ENCODE measurements at regions not wholly inside any gene's neighbourhood (a gene's known extent, or its start where the extent isn't known, plus 50 kb on each side); places are given as distances from the start of the nearest gene placed in this dataset.
"Not testable (repeated sequence)": the region's sequence is repeated elsewhere in the genome, so short reads cannot be mapped to it uniquely, and the experiment has no call there.

- Mint-ChIP-seq H3K9me3 (peaks cover 0 to 25% (median 12%) of the 10 kb centered on the region in 7 donors), H3K27me3 (peaks cover 4 to 34% (median 17%) of the 10 kb centered on the region in 3 donors)
- H3K4me3 Mint-ChIP-seq; ATAC-seq (ENCODE audit: low read depth in 2 of 2); H3K27ac Mint-ChIP-seq; H3K4me1 Mint-ChIP-seq; H3K36me3 Mint-ChIP-seq; DNase-seq: not testable (repeated sequence)
Measured at GRCh38 chr2:114018464-114018863, 128.6 kb downstream of the ACTR3 start.

- H3K4me3 Mint-ChIP-seq: no peak overlapping the region
- no peak overlapping the region for H3K27ac Mint-ChIP-seq
- peaks cover 0 to 23% (median 8%) of the 10 kb centered on the region in 7 donors for H3K9me3 Mint-ChIP-seq
- peaks cover 4 to 32% (median 17%) of the 10 kb centered on the region in 3 donors for H3K27me3 Mint-ChIP-seq
- H3K4me1 Mint-ChIP-seq: no peaks in the 10 kb centered on the region
- ATAC-seq (ENCODE audit: low read depth in 2 of 2) (no peak), DNase-seq (no peak)
- peaks cover 0 to 9% of the 10 kb centered on the region in 2 donors for H3K36me3 Mint-ChIP-seq
Measured at GRCh38 chr2:114020668-114021067, 130.8 kb downstream of the ACTR3 start.

- Mint-ChIP-seq H3K9me3 (peaks cover 0 to 15% (median 3%) of the 10 kb centered on the region in 7 donors), H3K36me3 (peaks cover 0 to 9% of the 10 kb centered on the region in 2 donors), H3K27me3 (peaks cover 8 to 26% (median 17%) of the 10 kb centered on the region in 3 donors), H3K4me3 (no peak overlapping the region), H3K27ac (no peak overlapping the region), H3K4me1 (no peaks in the 10 kb centered on the region)
- ATAC-seq (ENCODE audit: low read depth in 2 of 2) (no peak), DNase-seq (no peak)
Measured at GRCh38 chr2:114022360-114023085, 132.6 kb downstream of the ACTR3 start.

DNA sequence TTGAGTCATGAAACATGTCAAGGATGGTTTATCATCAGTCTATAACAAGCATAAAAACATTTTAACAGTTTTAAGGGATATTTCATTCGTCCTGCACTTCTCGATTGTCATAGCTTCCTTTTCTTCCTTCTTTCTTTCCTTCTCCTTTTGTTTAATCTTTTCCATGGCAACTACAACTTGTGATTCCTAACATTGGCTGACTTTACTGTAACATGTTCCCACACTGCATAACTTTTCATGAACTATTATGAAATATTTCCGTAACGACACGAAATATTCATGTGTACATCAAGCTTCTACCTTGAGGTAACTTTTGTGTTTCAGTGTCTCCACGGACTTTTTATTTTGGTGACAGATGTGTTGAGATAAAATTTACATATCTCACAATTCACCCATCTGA is 134.4 kb downstream of the ACTR3 start:
- Mint-ChIP-seq H3K4me3 (no peak overlapping the region), H3K27ac (no peak overlapping the region), H3K9me3 (peaks cover 3 to 23% (median 5%) of the 10 kb centered on the region in 7 donors), H3K4me1 (no peaks in the 10 kb centered on the region), H3K36me3 (peaks cover 0 to 9% of the 10 kb centered on the region in 2 donors), H3K27me3 (peaks cover 16 to 27% (median 17%) of the 10 kb centered on the region in 3 donors)
- ATAC-seq (ENCODE audit: low read depth in 2 of 2): no peak
- DNase-seq: no peak

GRCh38 chr2:114025030-114025429 is 135.1 kb downstream of the ACTR3 start:
- H3K9me3 Mint-ChIP-seq: peaks cover 3 to 23% (median 5%) of the 10 kb centered on the region in 7 donors
- H3K36me3 Mint-ChIP-seq: peaks cover 0 to 9% of the 10 kb centered on the region in 2 donors
- no peaks in the 10 kb centered on the region for H3K4me1 Mint-ChIP-seq
- DNase-seq (no peak), ATAC-seq (ENCODE audit: low read depth in 2 of 2) (no peak)
- H3K4me3 Mint-ChIP-seq: no peak overlapping the region
- peaks cover 16 to 26% (median 17%) of the 10 kb centered on the region in 3 donors for H3K27me3 Mint-ChIP-seq
- no peak overlapping the region for H3K27ac Mint-ChIP-seq

DNA sequence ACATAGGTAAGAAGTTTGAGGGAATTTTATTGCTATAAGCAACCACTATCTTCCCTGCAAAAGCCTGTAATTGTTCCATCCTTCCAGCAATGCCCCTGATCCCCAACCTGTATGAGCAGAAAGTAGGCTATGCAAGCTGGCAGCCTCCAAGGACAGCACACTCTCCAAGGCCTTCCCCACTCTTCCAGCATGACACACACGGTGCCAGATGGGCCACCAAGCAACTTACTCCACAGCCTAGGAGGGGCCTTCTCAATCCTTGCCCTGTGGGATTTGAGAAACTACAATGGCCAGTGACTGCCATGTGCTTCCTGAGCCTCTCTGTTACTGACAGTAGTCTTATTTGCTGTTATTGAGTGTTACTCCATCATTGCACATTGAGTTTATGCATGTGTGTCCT is 137.5 kb downstream of the ACTR3 start:
- H3K4me1 Mint-ChIP-seq: no peaks in the 10 kb centered on the region
- peaks cover 10 to 17% (median 16%) of the 10 kb centered on the region in 3 donors for H3K27me3 Mint-ChIP-seq
- no peak for DNase-seq
- no peaks in the 10 kb centered on the region for H3K36me3 Mint-ChIP-seq
- no peak overlapping the region for H3K27ac Mint-ChIP-seq
- H3K9me3 Mint-ChIP-seq: peaks cover 3 to 13% (median 5%) of the 10 kb centered on the region in 7 donors
- ATAC-seq (ENCODE audit: low read depth in 2 of 2): no peak
- no peak overlapping the region for H3K4me3 Mint-ChIP-seq

DNA sequence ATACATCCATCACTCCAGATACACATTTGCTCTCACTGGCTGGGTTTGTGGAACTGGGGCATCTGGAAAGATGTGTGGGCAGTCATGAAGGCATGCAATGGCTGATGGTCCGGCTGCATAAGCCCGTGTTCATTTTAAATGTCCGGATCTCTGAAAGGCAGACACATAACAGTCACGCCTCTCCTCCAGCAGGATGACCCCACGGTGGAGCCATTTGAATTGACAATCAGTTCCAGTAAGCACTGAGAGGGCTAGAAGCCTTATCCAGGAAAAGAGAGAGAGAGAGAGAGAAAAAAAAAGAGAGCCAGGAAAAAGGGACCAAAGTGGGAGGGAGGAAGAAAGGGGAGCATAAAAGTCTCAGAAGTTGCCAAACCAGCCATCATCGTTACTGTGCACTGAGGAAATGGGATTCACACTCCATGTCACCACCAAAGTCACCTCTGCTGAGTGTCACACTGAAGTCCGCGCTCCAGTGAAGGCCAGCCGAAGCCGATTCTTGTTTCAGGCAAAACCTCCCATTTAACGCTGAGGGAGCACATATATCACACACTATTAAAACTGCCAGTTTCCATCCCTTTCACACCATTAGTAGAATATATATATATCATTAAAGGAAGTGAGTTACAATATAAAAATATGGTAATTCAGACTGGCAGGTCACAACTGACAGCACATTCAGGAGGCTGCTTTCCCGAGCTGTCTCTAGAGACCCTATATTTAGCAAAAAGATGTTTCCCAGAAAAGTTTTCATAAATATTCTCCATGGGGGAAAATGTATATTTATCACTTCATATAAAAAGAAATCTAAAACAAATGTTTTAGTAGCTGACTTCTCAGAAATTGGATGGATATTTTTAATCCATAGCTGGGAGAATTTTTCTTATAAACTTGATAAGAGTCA is 142.0 kb downstream of the ACTR3 start:
- Mint-ChIP-seq H3K9me3 (peaks cover 3 to 20% (median 5%) of the 10 kb centered on the region in 7 donors), H3K4me3 (no peak overlapping the region), H3K4me1 (no peaks in the 10 kb centered on the region), H3K36me3 (no peaks in the 10 kb centered on the region), H3K27me3 (peaks cover 24 to 28% (median 25%) of the 10 kb centered on the region in 3 donors), H3K27ac (no peak overlapping the region)
- DNase-seq (no peak), ATAC-seq (ENCODE audit: low read depth in 2 of 2) (no peak)

- H3K27me3 Mint-ChIP-seq: peaks cover 27 to 33% (median 28%) of the 10 kb centered on the region in 3 donors
- no peaks in the 10 kb centered on the region for H3K4me1 Mint-ChIP-seq
- H3K27ac Mint-ChIP-seq: no peak overlapping the region
- DNase-seq: no peak
- no peak overlapping the region for H3K4me3 Mint-ChIP-seq
- H3K36me3 Mint-ChIP-seq: no peaks in the 10 kb centered on the region
- peaks cover 3 to 19% (median 5%) of the 10 kb centered on the region in 7 donors for H3K9me3 Mint-ChIP-seq
- ATAC-seq (ENCODE audit: low read depth in 2 of 2): no peak
Measured at GRCh38 chr2:114032705-114033104, 142.8 kb downstream of the ACTR3 start.

DNA sequence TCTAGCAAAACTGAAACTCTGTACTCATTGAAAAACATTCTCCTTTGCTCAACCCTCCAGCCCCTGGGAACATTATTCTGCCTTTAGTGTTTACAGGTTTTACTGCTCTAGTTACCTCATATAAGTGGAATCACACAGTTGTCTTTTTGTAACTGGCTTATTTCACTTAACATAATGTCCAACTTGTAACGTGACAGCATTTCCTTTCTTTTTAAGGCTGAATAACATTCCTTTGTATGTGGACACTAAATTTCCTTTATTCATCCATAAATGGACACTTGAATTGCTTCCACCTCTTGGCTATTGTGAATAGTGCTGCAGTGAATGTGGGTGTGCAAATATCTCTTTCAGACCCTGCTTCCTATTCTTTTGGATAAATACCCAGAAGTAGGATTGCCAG is 144.9 kb downstream of the ACTR3 start:
- ATAC-seq (ENCODE audit: low read depth in 2 of 2) (no peak), DNase-seq (no peak)
- Mint-ChIP-seq H3K27ac (no peak overlapping the region), H3K36me3 (no peaks in the 10 kb centered on the region), H3K9me3 (peaks cover 0 to 8% (median 2%) of the 10 kb centered on the region in 7 donors), H3K4me1 (no peaks in the 10 kb centered on the region), H3K4me3 (no peak overlapping the region), H3K27me3 (peaks cover 21 to 35% (median 24%) of the 10 kb centered on the region in 3 donors)

- DNase-seq (no peak), ATAC-seq (ENCODE audit: low read depth in 2 of 2) (no peak)
- Mint-ChIP-seq H3K27ac (no peak overlapping the region), H3K27me3 (peaks cover 19 to 28% (median 20%) of the 10 kb centered on the region in 3 donors), H3K4me1 (no peaks in the 10 kb centered on the region), H3K36me3 (no peaks in the 10 kb centered on the region), H3K9me3 (peaks cover 0 to 8% (median 2%) of the 10 kb centered on the region in 7 donors), H3K4me3 (no peak overlapping the region)
Measured at GRCh38 chr2:114038710-114039109, 148.8 kb downstream of the ACTR3 start.

DNA sequence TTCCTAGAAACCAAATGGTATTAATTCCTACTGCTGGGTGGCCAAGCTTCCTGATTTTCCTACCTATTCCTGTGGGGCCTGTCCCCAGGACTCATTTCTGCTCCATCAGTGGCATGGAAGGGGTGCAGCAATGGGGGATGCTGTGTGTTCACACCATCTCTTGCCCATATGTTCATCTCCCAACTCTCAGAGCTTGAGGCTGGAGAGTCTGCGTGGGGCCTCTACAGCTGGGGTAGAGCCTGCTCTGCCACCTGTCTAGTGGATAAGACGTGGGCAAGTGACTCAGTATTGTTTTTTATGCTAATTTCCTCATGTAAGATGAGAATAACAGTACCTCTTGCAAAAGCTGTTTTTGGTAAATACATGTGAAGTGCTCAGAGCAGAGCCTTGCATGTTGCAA is 149.8 kb downstream of the ACTR3 start:
- Mint-ChIP-seq H3K36me3 (no peaks in the 10 kb centered on the region), H3K27ac (no peak overlapping the region), H3K4me1 (no peaks in the 10 kb centered on the region), H3K4me3 (no peak overlapping the region), H3K9me3 (peaks cover 0 to 8% (median 2%) of the 10 kb centered on the region in 7 donors), H3K27me3 (peaks cover 22 to 33% (median 28%) of the 10 kb centered on the region in 3 donors)
- ATAC-seq (ENCODE audit: low read depth in 2 of 2): no peak
- no peak for DNase-seq

GRCh38 chr2:114040826-114041225 is 150.9 kb downstream of the ACTR3 start:
- Mint-ChIP-seq H3K4me1 (no peaks in the 10 kb centered on the region), H3K9me3 (peaks cover 0 to 8% (median 2%) of the 10 kb centered on the region in 7 donors), H3K27me3 (peaks cover 22 to 33% (median 29%) of the 10 kb centered on the region in 3 donors), H3K27ac (no peak overlapping the region), H3K4me3 (no peak overlapping the region), H3K36me3 (no peaks in the 10 kb centered on the region)
- DNase-seq (no peak), ATAC-seq (ENCODE audit: low read depth in 2 of 2) (no peak)

DNA sequence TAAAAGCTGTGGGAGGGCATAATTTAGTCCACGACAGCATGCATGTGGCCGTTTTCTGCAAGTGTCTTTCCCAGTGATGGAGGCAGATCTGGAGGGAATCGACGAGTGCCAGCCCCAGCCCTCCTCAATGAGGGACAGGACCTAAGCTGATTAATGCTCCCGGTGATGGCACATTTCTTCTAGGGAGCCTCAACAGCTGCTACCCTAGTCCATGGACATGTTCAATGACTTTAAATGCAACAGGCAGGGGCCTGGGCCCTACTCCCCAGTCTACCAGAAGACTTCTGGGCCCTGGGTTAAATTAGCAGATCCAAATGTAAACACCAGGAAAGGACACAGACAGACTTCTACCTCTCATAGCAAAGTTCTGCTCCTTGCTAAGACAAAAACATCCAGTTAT is 155.1 kb downstream of the ACTR3 start:
- Mint-ChIP-seq H3K4me1 (no peaks in the 10 kb centered on the region), H3K36me3 (no peaks in the 10 kb centered on the region), H3K27ac (no peak overlapping the region), H3K4me3 (no peak overlapping the region), H3K9me3 (no peaks in the 10 kb centered on the region), H3K27me3 (peaks cover 11 to 33% (median 26%) of the 10 kb centered on the region in 3 donors)
- DNase-seq: no peak
- ATAC-seq (ENCODE audit: low read depth in 2 of 2): no peak
